ENCODE measurements at regions not wholly inside any gene's neighbourhood (a gene's known extent, or its start where the extent isn't known, plus 50 kb on each side); places are given as distances from the start of the nearest gene placed in this dataset.

- SMC1A ChIA-PET (ENCODE audit: uncharacterized antibody, unreplicated experiment), result no interaction called here
- ATAC-seq (no peak), FAIRE-seq (no peak), DNase-seq (ENCODE audit: low read depth, low spot score) (no peak)
- Histone ChIP-seq H3K36me3 (ENCODE audit: control insufficient read depth in 2 of 2, insufficient read depth in 2 of 2, low read length in 1 of 2) (no peaks in the 10 kb centered on the region), H3K27ac (ENCODE audit: control insufficient read depth, insufficient read depth) (no peak overlapping the region), H3K9me3 (replicated peaks; ENCODE audit: control insufficient read depth, insufficient read depth, low read length) (no peaks in the 10 kb centered on the region), H3K9ac (ENCODE audit: control insufficient read depth, insufficient read depth, low read length) (no peak overlapping the region), H3K4me3 (no peak overlapping the region), H2AFZ (ENCODE audit: control insufficient read depth, low read depth, low read length) (no peak overlapping the region), H3K4me1 (ENCODE audit: control insufficient read depth, insufficient read depth, low read length) (no peaks in the 10 kb centered on the region), H3K27me3 (replicated peaks in 1 of 2; ENCODE audit: control insufficient read depth in 2 of 2, insufficient read depth in 2 of 2, low read length in 1 of 2) (no peaks in the 10 kb centered on the region), H4K20me1 (ENCODE audit: control insufficient read depth, insufficient read depth) (no peaks in the 10 kb centered on the region), H3K79me2 (ENCODE audit: control insufficient read depth, insufficient read depth, low read length) (no peaks in the 10 kb centered on the region), H3K4me2 (ENCODE audit: control insufficient read depth, insufficient read depth) (no peak overlapping the region)
- BruUV-seq (replicated peaks), result no TSS peak
- RAD21 ChIA-PET (ENCODE audit: unreplicated experiment), result no interaction called here
- CTCF ChIA-PET, result no interaction called here
- in situ Hi-C loops (cut with MboI) (no loop called here), intact Hi-C loops (cut with micrococcal nuclease; ENCODE audit: unreplicated experiment) (no loop called here)
- POLR2A ChIA-PET, result no interaction called here
- 0% methylated on average over 2 of the region's 2 CpGs for WGBS (ENCODE audit: insufficient coverage, insufficient replicate concordance, low lambda C conversion rate, missing lambda C conversion rate)
- TF ChIP-seq YY1 (IDR thresholded peaks at IDR 0.05; ENCODE audit: low read depth, low read length) (no peak), JUNB (IDR thresholded peaks at IDR 0.05) (no peak), IRF5 (IDR thresholded peaks at IDR 0.05; ENCODE audit: borderline replicate concordance) (no peak), CEBPZ (IDR thresholded peaks at IDR 0.05; ENCODE audit: low read depth, low read length) (no peak), BHLHE40 (IDR thresholded peaks at IDR 0.05; ENCODE audit: borderline replicate concordance in 1 of 2, low read depth in 2 of 2, low read length in 1 of 2) (no peak), NBN (IDR thresholded peaks at IDR 0.05) (no peak), NFYB (IDR thresholded peaks at IDR 0.05; ENCODE audit: insufficient read depth, low read depth, low read length) (no peak), FOS (IDR thresholded peaks at IDR 0.05; ENCODE audit: borderline replicate concordance, extremely low read depth, insufficient read length) (no peak), ZNF622 (IDR thresholded peaks at IDR 0.05) (no peak), SIX5 (IDR thresholded peaks at IDR 0.05; ENCODE audit: low read depth, low read length, severe bottlenecking) (no peak), RFX5 (IDR thresholded peaks at IDR 0.05; ENCODE audit: low read depth, low read length) (no peak), STAT3 (IDR thresholded peaks at IDR 0.05; ENCODE audit: low read depth, low read length) (no peak), TCF7 (IDR thresholded peaks at IDR 0.05; ENCODE audit: borderline replicate concordance) (no peak), IKZF2 (IDR thresholded peaks at IDR 0.05) (no peak)
- TF ChIP-seq, protein P1, sequence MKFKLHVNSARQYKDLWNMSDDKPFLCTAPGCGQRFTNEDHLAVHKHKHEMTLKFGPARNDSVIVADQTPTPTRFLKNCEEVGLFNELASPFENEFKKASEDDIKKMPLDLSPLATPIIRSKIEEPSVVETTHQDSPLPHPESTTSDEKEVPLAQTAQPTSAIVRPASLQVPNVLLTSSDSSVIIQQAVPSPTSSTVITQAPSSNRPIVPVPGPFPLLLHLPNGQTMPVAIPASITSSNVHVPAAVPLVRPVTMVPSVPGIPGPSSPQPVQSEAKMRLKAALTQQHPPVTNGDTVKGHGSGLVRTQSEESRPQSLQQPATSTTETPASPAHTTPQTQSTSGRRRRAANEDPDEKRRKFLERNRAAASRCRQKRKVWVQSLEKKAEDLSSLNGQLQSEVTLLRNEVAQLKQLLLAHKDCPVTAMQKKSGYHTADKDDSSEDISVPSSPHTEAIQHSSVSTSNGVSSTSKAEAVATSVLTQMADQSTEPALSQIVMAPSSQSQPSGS (IDR thresholded peaks at IDR 0.05; ENCODE audit: low read length), result no peak
- TF ChIP-seq, protein P2, sequence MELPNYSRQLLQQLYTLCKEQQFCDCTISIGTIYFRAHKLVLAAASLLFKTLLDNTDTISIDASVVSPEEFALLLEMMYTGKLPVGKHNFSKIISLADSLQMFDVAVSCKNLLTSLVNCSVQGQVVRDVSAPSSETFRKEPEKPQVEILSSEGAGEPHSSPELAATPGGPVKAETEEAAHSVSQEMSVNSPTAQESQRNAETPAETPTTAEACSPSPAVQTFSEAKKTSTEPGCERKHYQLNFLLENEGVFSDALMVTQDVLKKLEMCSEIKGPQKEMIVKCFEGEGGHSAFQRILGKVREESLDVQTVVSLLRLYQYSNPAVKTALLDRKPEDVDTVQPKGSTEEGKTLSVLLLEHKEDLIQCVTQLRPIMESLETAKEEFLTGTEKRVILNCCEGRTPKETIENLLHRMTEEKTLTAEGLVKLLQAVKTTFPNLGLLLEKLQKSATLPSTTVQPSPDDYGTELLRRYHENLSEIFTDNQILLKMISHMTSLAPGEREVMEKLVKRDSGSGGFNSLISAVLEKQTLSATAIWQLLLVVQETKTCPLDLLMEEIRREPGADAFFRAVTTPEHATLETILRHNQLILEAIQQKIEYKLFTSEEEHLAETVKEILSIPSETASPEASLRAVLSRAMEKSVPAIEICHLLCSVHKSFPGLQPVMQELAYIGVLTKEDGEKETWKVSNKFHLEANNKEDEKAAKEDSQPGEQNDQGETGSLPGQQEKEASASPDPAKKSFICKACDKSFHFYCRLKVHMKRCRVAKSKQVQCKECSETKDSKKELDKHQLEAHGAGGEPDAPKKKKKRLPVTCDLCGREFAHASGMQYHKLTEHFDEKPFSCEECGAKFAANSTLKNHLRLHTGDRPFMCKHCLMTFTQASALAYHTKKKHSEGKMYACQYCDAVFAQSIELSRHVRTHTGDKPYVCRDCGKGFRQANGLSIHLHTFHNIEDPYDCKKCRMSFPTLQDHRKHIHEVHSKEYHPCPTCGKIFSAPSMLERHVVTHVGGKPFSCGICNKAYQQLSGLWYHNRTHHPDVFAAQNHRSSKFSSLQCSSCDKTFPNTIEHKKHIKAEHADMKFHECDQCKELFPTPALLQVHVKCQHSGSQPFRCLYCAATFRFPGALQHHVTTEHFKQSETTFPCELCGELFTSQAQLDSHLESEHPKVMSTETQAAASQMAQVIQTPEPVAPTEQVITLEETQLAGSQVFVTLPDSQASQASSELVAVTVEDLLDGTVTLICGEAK (IDR thresholded peaks at IDR 0.05; ENCODE audit: borderline replicate concordance), result no peak
Measured at GRCh38 chr1:29966526-29967045, 730.3 kb downstream of the PTPRU start.
